Activated naive CD4-positive, alpha-beta T cell treated with anti-CD3 and anti-CD28 coated beads, Interleukin-2, amount 10 ng/mL, durations not matched to agents 7 days and 5 days (primary cell): ENCODE measurements at regions not wholly inside any gene's neighbourhood (a gene's known extent, or its start where the extent isn't known, plus 50 kb on each side); places are given as distances from the start of the nearest gene placed in this dataset.

Experiments used
- CTCF ChIA-PET: fragments of 350-600 bp; sonication (Branson Sonifier 250); formaldehyde crosslinking; loops from one replicate; lab custom pipeline; 2021; ENCODE audit warnings: antibody characterized with exemption; lab: Charles Lee
- DNase-seq: peaks from one replicate; pipeline ENCODE4 v3.0.0-alpha.2; 2020
- H3K27ac Mint-ChIP-seq: one replicate; pipeline ENCODE4 v1.8.0; 2021; ENCODE audit warnings: mild to moderate bottlenecking, moderate library complexity, mixed read lengths
- H3K27me3 Mint-ChIP-seq: one replicate; pipeline ENCODE4 v1.8.0; 2021; ENCODE audit warnings: mild to moderate bottlenecking, mixed read lengths
- H3K36me3 Mint-ChIP-seq: one replicate; pipeline ENCODE4 v1.8.0; 2021; ENCODE audit warnings: mixed read lengths
- H3K4me1 Mint-ChIP-seq: one replicate; pipeline ENCODE4 v1.8.0; 2021; ENCODE audit warnings: mixed read lengths
- H3K4me3 Mint-ChIP-seq: one replicate; pipeline ENCODE4 v1.8.0; 2021; ENCODE audit warnings: mild to moderate bottlenecking, moderate library complexity, mixed read lengths
- H3K9me3 Mint-ChIP-seq: one replicate; pipeline ENCODE4 v1.8.0; 2021; ENCODE audit warnings: mixed read lengths

DNA sequence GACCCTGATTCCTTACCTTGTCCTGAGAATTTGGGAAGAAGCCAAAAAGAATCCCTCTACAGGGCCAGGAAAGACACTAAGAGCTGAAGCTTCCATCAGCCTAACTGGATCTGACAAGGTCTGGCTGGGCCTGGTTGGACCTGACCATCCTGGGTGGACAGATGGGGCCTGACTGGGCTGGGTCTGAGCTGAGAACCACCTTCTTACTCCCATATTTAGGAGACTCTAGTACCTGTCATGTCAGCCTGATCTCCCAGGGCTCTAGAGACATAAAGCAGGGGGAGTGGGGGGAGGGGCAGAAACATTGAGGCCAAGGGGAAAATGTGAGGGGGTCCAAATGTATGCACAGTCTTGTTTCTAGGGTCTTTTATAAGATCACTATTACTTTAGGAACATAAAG lies 129.9 kb downstream of the BUD13 start:
- H3K27ac Mint-ChIP-seq, result no peak overlapping the region
- no peaks in the 10 kb centered on the region for H3K27me3 Mint-ChIP-seq
- H3K9me3 Mint-ChIP-seq, result no peaks in the 10 kb centered on the region
- CTCF ChIA-PET, result interaction anchor here (2.2 kb wide), 2 partner anchors 129 to 189 kb away, joined by 13 to 17 read pairs; no protein-coding TSS in a partner anchor
- no peaks in the 10 kb centered on the region for H3K36me3 Mint-ChIP-seq
- H3K4me1 Mint-ChIP-seq, result no peaks in the 10 kb centered on the region
- H3K4me3 Mint-ChIP-seq, result no peak overlapping the region
- no peak for DNase-seq

DNA sequence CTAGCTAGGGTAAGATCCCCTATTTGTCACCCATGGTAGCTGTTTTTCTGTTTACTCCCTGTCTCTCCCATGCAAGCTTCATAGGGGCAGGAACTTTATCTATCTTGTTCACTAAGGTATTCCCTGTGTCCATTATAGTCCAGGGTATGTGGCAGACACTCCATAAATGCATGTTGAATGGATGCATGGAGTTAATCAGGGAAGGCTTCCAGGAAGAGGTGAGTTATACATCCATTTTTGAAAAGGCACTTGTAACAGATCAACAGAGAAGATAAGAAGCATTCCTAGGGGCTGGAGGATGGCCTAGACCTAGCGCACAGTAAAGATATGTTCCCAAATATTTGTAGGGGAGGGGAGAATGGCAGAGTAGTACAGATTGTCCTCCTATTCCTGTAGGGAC lies 130.3 kb downstream of the BUD13 start:
- CTCF ChIA-PET, result interaction anchor here (1.3 to 2.2 kb wide), 5 partner anchors 11 to 189 kb away, joined by 4 to 17 read pairs (median 9); no protein-coding TSS in a partner anchor
- H3K27ac Mint-ChIP-seq, result no peak overlapping the region
- no peaks in the 10 kb centered on the region for H3K9me3 Mint-ChIP-seq
- H3K4me1 Mint-ChIP-seq, result no peaks in the 10 kb centered on the region
- H3K36me3 Mint-ChIP-seq, result no peaks in the 10 kb centered on the region
- no peak overlapping the region for H3K4me3 Mint-ChIP-seq
- DNase-seq, result no peak
- H3K27me3 Mint-ChIP-seq, result no peaks in the 10 kb centered on the region

DNA sequence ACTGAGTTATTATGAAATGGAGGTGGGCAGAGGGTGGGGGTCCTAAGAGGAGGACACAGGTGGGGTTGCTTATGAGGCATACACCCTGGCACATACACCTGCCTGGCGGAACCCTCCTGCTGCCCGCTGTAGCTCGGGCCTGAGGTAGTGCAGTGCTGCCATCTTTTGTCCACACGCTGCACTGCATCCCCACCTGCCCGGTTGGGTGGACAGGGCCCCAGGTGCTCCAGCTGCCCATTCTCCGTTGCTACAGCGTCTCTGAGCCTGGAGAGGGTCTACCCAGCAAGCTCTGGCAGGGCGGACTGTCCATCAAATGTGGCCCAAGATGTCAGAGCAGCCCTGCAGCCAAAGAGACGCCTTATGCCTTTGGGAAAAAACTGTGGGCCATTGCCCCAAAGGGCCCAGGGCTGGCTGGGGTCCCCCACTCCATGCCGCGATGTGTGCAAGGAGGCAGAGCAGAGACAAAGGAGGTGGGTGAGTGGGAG lies 131.2 kb downstream of the BUD13 start:
- no peaks in the 10 kb centered on the region for H3K27me3 Mint-ChIP-seq
- H3K36me3 Mint-ChIP-seq, result no peaks in the 10 kb centered on the region
- no peaks in the 10 kb centered on the region for H3K4me1 Mint-ChIP-seq
- DNase-seq, result peak; percentile 44
- H3K9me3 Mint-ChIP-seq, result no peaks in the 10 kb centered on the region
- CTCF ChIA-PET, result interaction anchor here (0.6 to 2.2 kb wide), 9 partner anchors 12 to 424 kb away, joined by 3 to 17 read pairs (median 4); no protein-coding TSS in a partner anchor
- no peak overlapping the region for H3K4me3 Mint-ChIP-seq
- no peak overlapping the region for H3K27ac Mint-ChIP-seq

DNA sequence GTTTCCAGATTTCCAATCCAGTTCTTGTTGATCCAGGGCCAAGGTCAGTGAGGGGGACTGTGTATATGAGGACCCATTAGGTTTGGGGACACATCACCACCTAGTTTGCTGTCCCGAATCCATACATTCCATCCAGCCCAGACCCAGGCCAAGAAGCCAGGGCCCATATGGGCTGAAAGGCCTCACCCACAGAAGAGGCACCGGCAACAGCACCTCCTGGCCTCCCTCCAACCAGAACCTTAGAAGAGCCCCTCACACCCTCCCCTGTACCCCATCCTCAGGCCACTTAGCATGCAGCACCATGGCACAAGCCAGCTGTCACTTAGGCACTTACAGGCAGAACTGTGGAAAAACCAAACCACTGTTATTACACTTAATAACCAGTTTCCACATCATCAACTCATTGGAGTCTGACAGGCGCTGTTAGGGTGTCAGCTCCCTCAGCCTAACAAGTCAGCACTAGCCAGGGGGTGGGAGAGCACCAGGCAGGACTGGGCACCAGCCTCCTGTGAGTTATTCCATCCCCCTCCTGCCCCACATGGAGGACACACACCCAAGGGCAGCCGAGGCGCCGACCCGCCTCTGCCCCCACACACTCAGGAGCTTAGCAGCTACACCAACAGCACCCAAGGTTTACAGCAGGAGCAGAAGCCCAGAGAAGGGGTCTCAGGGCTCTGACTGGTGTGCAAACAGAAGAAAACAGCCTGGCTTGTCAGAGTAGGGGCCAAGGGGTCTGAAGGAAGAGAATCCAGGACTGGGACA lies 132.0 kb downstream of the BUD13 start:
- no peak overlapping the region for H3K27ac Mint-ChIP-seq

DNA sequence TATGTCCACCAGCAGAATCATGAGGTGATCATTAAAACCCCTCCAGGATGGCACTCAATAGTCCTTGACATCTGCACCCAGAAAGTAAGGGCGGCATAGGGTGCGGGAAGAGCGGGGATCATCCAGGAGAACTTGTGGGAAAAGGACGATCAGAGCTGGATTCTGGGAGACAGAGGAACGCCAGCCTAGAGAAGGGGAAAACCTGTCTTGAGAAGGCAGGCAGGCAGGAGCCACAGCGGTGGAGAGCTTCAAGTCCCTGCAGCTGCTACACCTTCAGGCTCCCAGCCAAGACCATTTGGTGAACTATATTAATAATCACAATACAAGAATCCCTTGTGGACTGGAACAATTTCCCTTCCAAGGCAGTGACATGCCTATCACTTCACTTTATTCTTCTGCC lies 134.3 kb downstream of the BUD13 start:
- no peaks in the 10 kb centered on the region for H3K4me1 Mint-ChIP-seq
- CTCF ChIA-PET, result interaction anchor here (1.0 kb wide), 1 partner anchor 125 kb away, joined by 3 read pairs; no protein-coding TSS in a partner anchor
- no peak for DNase-seq
- H3K4me3 Mint-ChIP-seq, result no peak overlapping the region
- H3K27ac Mint-ChIP-seq, result no peak overlapping the region
- no peaks in the 10 kb centered on the region for H3K9me3 Mint-ChIP-seq
- no peaks in the 10 kb centered on the region for H3K27me3 Mint-ChIP-seq
- H3K36me3 Mint-ChIP-seq, result no peaks in the 10 kb centered on the region

More for the DNA sequence above, 132.0 kb downstream of the BUD13 start:
- Mint-ChIP-seq H3K9me3 (no peaks in the 10 kb centered on the region), H3K27me3 (no peaks in the 10 kb centered on the region), H3K4me1 (no peaks in the 10 kb centered on the region), H3K36me3 (no peaks in the 10 kb centered on the region), H3K4me3 (no peak overlapping the region)
- DNase-seq, result no peak
- CTCF ChIA-PET, result interaction anchor here (0.7 to 2.2 kb wide), 8 partner anchors 13 to 424 kb away, joined by 3 to 17 read pairs (median 5); no protein-coding TSS in a partner anchor

DNA sequence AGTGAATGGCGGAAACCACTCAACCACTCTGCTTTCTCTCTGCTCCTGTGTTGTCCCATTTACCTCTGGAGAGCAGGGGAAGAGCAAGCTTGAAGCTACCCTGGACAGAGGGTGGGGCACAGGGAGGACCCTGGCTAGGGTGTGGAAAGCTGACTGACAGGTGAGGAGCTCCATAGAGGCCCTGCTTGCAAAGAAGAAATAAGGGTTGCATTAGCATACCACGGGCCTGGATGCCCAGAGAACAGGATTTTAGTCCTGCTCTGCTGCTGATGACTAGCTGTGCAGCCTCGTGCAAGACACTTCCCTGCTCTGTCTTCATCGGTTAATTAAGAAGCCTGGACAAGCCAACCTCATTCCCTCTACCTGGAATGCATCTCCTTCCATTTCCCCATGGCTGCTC lies 135.0 kb downstream of the BUD13 start:
- CTCF ChIA-PET, result interaction anchor here (1.0 kb wide), 1 partner anchor 124 kb away, joined by 3 read pairs; no protein-coding TSS in a partner anchor
- Mint-ChIP-seq H3K27ac (no peak overlapping the region), H3K9me3 (no peaks in the 10 kb centered on the region), H3K4me1 (no peaks in the 10 kb centered on the region), H3K36me3 (no peaks in the 10 kb centered on the region), H3K4me3 (no peak overlapping the region), H3K27me3 (no peaks in the 10 kb centered on the region)
- DNase-seq, result no peak

DNA sequence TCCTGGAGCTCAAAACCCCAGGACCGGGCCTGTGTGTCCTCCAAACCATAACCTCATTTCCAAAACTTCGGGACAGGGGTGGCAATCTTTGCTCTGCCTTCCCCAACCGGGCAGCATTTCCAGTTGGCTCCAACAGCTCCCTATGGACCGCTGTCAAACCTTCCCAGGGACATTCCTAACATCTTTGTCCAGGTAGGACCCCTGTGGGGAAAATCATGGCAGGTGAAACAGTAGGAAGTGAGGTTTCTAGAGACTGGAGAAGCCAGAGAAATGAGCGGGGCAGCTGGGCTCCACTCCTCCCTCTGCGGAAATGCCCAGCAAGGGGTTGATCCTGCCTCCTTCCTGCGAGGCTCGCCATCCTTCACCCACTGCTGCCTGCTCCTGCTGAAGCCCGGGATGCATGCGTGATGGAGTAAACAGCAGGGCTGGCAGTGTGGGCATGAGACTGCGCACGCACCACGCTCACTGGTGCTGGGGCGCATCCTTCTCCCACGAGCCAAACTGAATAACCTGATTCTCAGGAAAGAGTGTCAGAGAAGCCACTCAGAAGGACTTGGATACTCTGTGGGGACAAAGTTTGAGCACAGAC lies 136.4 kb downstream of the BUD13 start:
- Mint-ChIP-seq H3K27me3 (peaks cover 4% of the 10 kb centered on the region), H3K4me1 (no peaks in the 10 kb centered on the region), H3K36me3 (no peaks in the 10 kb centered on the region), H3K27ac (no peak overlapping the region), H3K9me3 (no peaks in the 10 kb centered on the region), H3K4me3 (no peak overlapping the region)
- DNase-seq, result no peak
- CTCF ChIA-PET, result no interaction called here

DNA sequence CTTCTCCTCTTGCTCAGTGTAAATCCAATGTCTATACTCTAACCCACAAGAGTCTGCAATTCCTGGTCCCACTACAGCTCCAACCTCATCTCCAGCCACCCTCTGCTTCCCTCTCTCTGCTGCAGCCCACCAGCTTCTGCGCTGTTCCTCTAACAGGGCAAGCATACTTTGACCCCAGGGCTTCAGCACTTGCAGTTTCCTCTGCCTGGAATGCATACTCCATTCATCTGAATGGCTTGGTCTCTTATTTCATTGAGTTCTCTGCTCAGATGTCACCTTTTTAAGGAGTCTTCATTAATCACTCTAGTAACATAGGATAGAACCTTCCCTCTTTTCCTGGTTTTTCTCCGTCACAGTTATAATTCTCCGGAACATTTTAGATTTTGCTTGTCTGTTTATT lies 141.6 kb downstream of the BUD13 start:
- DNase-seq, result no peak
- H3K4me1 Mint-ChIP-seq, result no peaks in the 10 kb centered on the region
- H3K4me3 Mint-ChIP-seq, result no peak overlapping the region
- CTCF ChIA-PET, result no interaction called here
- H3K27me3 Mint-ChIP-seq, result peaks cover 12% of the 10 kb centered on the region
- no peaks in the 10 kb centered on the region for H3K9me3 Mint-ChIP-seq
- no peak overlapping the region for H3K27ac Mint-ChIP-seq
- no peaks in the 10 kb centered on the region for H3K36me3 Mint-ChIP-seq

DNA sequence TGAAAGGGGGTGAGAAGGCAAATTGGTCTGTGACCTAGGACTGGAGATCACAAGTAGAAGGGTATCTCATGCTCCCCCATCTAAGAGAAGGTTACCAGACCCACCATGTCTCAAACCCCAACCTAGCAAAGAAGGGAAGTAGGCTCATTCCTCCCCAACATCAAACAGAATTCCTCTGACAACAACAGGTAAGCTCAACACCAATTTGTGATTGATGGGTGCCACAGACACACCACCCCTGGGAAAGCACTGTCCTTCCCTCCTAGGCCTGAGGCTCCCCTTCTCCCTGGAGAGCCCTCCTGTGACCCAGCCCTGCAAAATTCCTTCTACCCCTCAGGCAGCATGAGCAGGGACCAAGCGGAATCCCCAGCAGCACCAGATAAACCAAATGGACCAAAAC lies 154.3 kb downstream of the BUD13 start:
- no peak overlapping the region for H3K4me3 Mint-ChIP-seq
- CTCF ChIA-PET, result no interaction called here
- H3K27ac Mint-ChIP-seq, result no peak overlapping the region
- no peaks in the 10 kb centered on the region for H3K9me3 Mint-ChIP-seq
- no peaks in the 10 kb centered on the region for H3K27me3 Mint-ChIP-seq
- DNase-seq, result no peak
- H3K36me3 Mint-ChIP-seq, result no peaks in the 10 kb centered on the region
- no peaks in the 10 kb centered on the region for H3K4me1 Mint-ChIP-seq

DNA sequence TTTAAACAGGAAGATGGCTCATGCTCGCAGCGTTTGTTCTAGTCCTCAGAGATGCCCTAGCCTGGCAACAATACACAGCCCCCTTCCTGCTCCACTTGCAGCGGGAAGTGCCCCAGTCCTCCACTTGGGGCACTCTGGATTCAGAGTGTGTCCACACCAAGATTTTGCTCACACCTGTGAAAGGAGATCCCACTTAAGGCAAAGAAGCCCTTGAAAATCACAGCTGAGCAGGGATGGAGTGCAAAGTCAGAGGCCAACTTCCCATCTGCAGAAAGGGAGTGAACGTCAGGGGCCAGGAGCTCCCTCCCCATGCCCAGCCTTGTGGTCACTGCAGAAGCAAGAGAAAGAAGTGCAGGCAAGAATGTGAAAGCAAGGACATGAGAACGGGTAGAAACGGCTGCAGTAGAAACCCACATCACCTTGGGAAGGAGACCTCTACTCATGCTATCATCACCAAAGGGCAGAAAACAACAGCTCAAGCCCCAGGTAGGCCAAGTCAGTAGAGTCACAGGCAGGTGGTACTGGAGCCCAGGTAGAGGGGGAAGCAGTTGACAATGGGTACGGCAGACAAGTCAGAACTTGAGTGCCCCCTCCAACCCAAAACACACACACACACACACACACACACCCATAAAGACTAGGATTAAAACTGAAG lies 157.4 kb downstream of the BUD13 start:
- CTCF ChIA-PET, result no interaction called here
- no peaks in the 10 kb centered on the region for H3K27me3 Mint-ChIP-seq

DNA sequence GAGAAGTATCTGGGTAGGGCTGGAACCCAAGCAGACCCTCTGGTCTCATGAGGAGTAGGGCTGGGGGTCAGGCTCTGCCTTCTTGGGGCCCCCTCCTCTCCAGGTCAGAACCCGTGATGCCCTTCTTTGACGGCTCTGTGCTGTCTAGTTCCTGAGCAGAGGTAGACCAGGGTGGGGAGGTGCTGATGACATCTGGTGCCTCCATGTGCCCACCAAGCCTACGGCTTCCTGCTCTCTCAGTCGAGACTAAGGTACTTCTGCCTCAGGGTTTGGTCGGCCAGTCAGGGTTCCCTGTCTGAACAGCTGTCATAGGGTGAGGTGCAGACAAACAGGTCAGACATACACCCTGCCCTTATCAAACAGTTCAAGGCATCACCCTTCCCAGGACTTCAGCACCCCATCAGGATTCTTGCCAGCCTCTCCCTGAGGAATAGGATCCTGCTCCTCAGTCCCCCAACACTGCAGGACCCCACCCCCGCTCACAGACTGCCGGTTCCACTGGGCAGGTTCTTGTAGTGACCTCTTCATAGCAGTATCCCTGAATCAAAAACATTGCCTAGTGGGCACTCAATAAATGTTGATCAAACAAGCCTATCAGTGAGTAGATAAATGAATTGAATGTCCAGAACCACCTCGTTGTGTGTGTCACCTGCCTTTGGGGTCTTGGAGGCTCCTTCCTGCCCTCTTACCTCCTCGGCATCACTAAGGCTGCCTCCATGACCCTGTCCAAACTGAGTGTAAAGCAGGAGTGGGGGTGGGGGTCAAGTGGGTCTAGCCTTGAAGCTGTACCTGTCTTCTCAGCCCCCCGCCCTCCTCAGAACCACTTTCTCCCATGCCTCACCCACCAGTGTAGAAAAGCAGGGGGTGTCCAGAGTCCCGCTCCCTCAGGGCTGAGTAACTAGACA lies 158.2 kb downstream of the BUD13 start:
- Mint-ChIP-seq H3K27me3 (no peaks in the 10 kb centered on the region), H3K27ac (no peak overlapping the region), H3K4me1 (no peaks in the 10 kb centered on the region), H3K4me3 (no peak overlapping the region), H3K9me3 (no peaks in the 10 kb centered on the region), H3K36me3 (no peaks in the 10 kb centered on the region)
- DNase-seq, result no peak
- CTCF ChIA-PET, result no interaction called here

More for the DNA sequence above, 157.4 kb downstream of the BUD13 start:
- no peaks in the 10 kb centered on the region for H3K9me3 Mint-ChIP-seq
- H3K36me3 Mint-ChIP-seq, result no peaks in the 10 kb centered on the region
- no peaks in the 10 kb centered on the region for H3K4me1 Mint-ChIP-seq
- no peak overlapping the region for H3K4me3 Mint-ChIP-seq
- no peak overlapping the region for H3K27ac Mint-ChIP-seq
- DNase-seq, result no peak

DNA sequence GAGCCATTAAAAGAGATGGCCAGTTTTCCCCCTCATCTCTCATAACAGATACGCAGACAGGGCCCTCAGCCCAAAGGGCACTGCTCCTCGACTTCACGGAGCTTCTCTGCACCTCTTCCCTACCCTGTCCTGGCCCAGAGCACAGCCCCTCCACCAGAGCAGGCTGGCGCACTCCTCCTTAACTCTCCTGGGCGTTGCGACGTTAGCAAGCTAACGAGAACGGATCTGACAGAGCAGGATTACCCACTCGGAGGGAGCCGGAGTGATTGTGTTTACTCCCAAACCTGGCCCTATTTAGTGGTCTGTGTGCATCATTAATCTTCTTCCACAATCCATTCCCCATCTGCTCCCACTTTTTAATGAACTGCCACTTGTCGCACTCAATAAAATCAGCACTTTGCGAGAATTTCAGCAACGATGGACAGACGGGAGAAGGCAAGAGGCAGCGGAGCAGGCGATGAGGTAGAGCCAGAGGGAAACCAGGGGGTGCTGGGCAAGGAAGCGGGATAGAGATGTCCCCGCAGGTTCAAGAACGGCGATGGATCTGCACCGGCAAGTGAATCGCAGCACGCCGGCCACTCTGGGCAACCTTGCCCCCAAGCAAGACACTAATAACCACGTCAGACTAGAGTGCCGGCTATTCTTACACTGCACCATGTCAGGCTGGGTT lies 159.4 kb downstream of the BUD13 start:
- no peak overlapping the region for H3K4me3 Mint-ChIP-seq
- no peak for DNase-seq
- H3K27me3 Mint-ChIP-seq, result no peaks in the 10 kb centered on the region
- no peaks in the 10 kb centered on the region for H3K36me3 Mint-ChIP-seq
- no peaks in the 10 kb centered on the region for H3K4me1 Mint-ChIP-seq
- CTCF ChIA-PET, result no interaction called here
- no peak overlapping the region for H3K27ac Mint-ChIP-seq
- H3K9me3 Mint-ChIP-seq, result no peaks in the 10 kb centered on the region

DNA sequence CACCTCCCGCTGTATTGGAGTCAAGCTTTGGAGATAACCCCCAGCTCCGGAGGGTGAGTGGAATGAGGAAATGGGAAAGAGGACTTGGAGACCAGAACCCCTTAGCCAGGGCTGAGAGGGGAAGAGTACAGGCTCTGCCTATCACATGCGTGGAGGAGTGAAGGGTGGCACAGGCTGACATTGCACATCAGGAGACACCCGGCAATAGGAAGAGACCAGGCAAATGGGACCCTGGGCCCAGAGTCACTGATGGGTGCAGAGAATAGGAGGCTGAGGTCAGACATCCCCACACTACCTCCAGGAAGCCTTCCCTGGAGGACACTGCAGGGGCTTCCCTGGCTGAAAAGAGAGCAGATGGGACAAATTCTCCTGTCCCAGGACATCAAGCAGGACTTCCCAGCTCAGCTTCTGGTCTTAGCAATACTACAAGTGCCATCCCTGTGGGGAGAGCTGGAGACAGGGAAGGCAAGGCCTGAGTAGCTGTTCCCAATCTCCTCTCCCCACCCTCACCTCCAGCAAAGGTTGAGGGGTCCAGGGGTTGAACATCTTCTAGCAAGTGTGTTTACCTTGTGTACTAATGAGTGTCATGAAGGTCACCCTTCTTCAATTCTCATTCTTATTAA lies 160.7 kb downstream of the BUD13 start:
- H3K4me1 Mint-ChIP-seq, result no peaks in the 10 kb centered on the region
- CTCF ChIA-PET, result no interaction called here
- H3K9me3 Mint-ChIP-seq, result no peaks in the 10 kb centered on the region
- no peaks in the 10 kb centered on the region for H3K36me3 Mint-ChIP-seq
- H3K27ac Mint-ChIP-seq, result no peak overlapping the region
- no peak overlapping the region for H3K4me3 Mint-ChIP-seq
- no peak for DNase-seq
- H3K27me3 Mint-ChIP-seq, result no peaks in the 10 kb centered on the region
